PC-3 (cell line): ENCODE measurements at regions not wholly inside any gene's neighbourhood (a gene's known extent, or its start where the extent isn't known, plus 50 kb on each side); places are given as distances from the start of the nearest gene placed in this dataset.

Experiments used
- CTCF ChIP-seq: fragments of 300-600 bp; sonication (generic); conservative IDR thresholded peaks from 2 replicates; pipeline ENCODE4 v1.5.1; 2017; ENCODE audit warnings: antibody characterized with exemption, low read depth, mild to moderate bottlenecking, low read length
- EZH2 ChIP-seq: fragments of 300-600 bp; sonication (generic); IDR thresholded peaks from one replicate; pipeline ENCODE4 v1.6.1; 2017; ENCODE audit warnings: antibody characterized with exemption, mild to moderate bottlenecking, low read length; ENCODE audit not compliant: unreplicated experiment
- EZH2phosphoT487 ChIP-seq: fragments of 300-600 bp; sonication (generic); IDR thresholded peaks from 2 replicates; pipeline ENCODE4 v1.6.1; 2018; ENCODE audit warnings: mild to moderate bottlenecking, antibody characterized with exemption, low read length, borderline replicate concordance

GRCh38 chr14:61615743-61616523, 79.4 kb upstream of the HIF1A start:
- TF ChIP-seq CTCF (no peak), EZH2 (no peak), EZH2phosphoT487 (no peak)
